GM18502 (cell line): ENCODE measurements at regions not wholly inside any gene's neighbourhood (a gene's known extent, or its start where the extent isn't known, plus 50 kb on each side); places are given as distances from the start of the nearest gene placed in this dataset.

Experiments used
- ATAC-seq: cut with Tn5 transposase; IDR thresholded peaks from one replicate; pipeline ENCODE4 v1.9.1; 2021; ENCODE audit warnings: mild to moderate bottlenecking; ENCODE audit not compliant: unreplicated experiment, poor library complexity

GRCh38 chr14:87152693-87153092 lies 840.3 kb downstream of the GALC start:
- ATAC-seq, result no peak

GRCh38 chr14:87149583-87150354 lies 843.2 kb downstream of the GALC start:
- ATAC-seq, result no peak

GRCh38 chr14:87148655-87149054 lies 844.3 kb downstream of the GALC start:
- no peak for ATAC-seq

GRCh38 chr14:87142551-87143211 lies 850.3 kb downstream of the GALC start:
- ATAC-seq, result no peak

- no peak for ATAC-seq
Measured at GRCh38 chr14:87141801-87142200, 851.2 kb downstream of the GALC start.

- no peak for ATAC-seq
Measured at GRCh38 chr14:87139299-87139698, 853.7 kb downstream of the GALC start.

GRCh38 chr14:87133073-87133801 lies 859.7 kb downstream of the GALC start:
- no peak for ATAC-seq

- no peak for ATAC-seq
Measured at GRCh38 chr14:87131879-87132278, 861.1 kb downstream of the GALC start.

- ATAC-seq, result no peak
Measured at GRCh38 chr14:87122166-87122565, 870.8 kb downstream of the GALC start.

GRCh38 chr14:87121716-87122115 lies 871.3 kb downstream of the GALC start:
- no peak for ATAC-seq

- no peak for ATAC-seq
Measured at GRCh38 chr14:87115234-87115633, 877.7 kb downstream of the GALC start.

- ATAC-seq, result no peak
Measured at GRCh38 chr14:87113286-87113685, 879.7 kb downstream of the GALC start.

- ATAC-seq, result no peak
Measured at GRCh38 chr14:87111741-87112140, 881.2 kb downstream of the GALC start.

- ATAC-seq, result no peak
Measured at GRCh38 chr14:87111126-87111525, 881.9 kb downstream of the GALC start.

- ATAC-seq, result no peak
Measured at GRCh38 chr14:87109271-87109670, 883.7 kb downstream of the GALC start.

GRCh38 chr14:87108726-87109125 lies 884.3 kb downstream of the GALC start:
- ATAC-seq, result no peak

GRCh38 chr14:87102811-87103378 lies 890.1 kb downstream of the GALC start:
- no peak for ATAC-seq

GRCh38 chr14:87097015-87097414 lies 896.0 kb downstream of the GALC start:
- ATAC-seq, result no peak

- no peak for ATAC-seq
Measured at GRCh38 chr14:87094913-87095312, 898.1 kb downstream of the GALC start.

GRCh38 chr14:87088588-87088987 lies 904.4 kb downstream of the GALC start:
- no peak for ATAC-seq

- ATAC-seq, result no peak
Measured at GRCh38 chr14:87087881-87088280, 905.1 kb downstream of the GALC start.
